Smooth muscle cell (in vitro differentiated cells): ENCODE measurements at regions not wholly inside any gene's neighbourhood (a gene's known extent, or its start where the extent isn't known, plus 50 kb on each side); places are given as distances from the start of the nearest gene placed in this dataset.

ENCODE experiments used
- DNase-seq: peaks from one replicate; lab custom pipeline; 2025; ENCODE audit not compliant: unreplicated experiment; lab: John Stamatoyannopoulos, UW
- H2AFZ ChIP-seq: fragments of 200-600 bp; sonication (generic); 2 replicates; pipeline ENCODE4 v1.6.0; 2016; ENCODE audit warnings: antibody characterized with exemption, low read depth, mild to moderate bottlenecking
- H3F3A ChIP-seq: fragments of 200-600 bp; sonication (generic); 2 replicates; pipeline ENCODE4 v1.6.0; 2017; ENCODE audit warnings: antibody characterized with exemption, low read depth
- H3K27ac ChIP-seq: fragments of 200-600 bp; sonication (generic); 2 replicates; pipeline ENCODE4 v1.5.1; 2016; ENCODE audit warnings: low read depth, mild to moderate bottlenecking
- H3K27me3 ChIP-seq: fragments of 200-600 bp; sonication (generic); 2 replicates; pipeline ENCODE4 v1.6.1; 2016; ENCODE audit warnings: low read depth, mild to moderate bottlenecking
- H3K36me3 ChIP-seq: fragments of 200-600 bp; sonication (generic); 2 replicates; pipeline ENCODE4 v1.5.1; 2016; ENCODE audit warnings: low read depth
- H3K4me1 ChIP-seq: fragments of 200-600 bp; sonication (generic); 2 replicates; pipeline ENCODE4 v1.5.1; 2016; ENCODE audit warnings: low read depth
- H3K4me2 ChIP-seq: fragments of 200-600 bp; sonication (generic); 2 replicates; pipeline ENCODE4 v1.6.0; 2016; ENCODE audit warnings: mild to moderate bottlenecking
- H3K4me3 ChIP-seq: fragments of 200-600 bp; sonication (generic); 2 replicates; pipeline ENCODE4 v1.5.1; 2016; ENCODE audit warnings: mild to moderate bottlenecking
- H3K79me2 ChIP-seq: fragments of 200-600 bp; sonication (generic); 2 replicates; pipeline ENCODE4 v1.6.0; 2016; ENCODE audit warnings: low read depth, mild to moderate bottlenecking
- H3K9ac ChIP-seq: fragments of 200-600 bp; sonication (generic); 2 replicates; pipeline ENCODE4 v1.6.0; 2016; ENCODE audit warnings: low read depth
- H3K9me3 ChIP-seq: fragments of 200-600 bp; sonication (generic); replicated peaks from 2 replicates; pipeline ENCODE4 v1.5.1; 2016; ENCODE audit warnings: low read depth
- H4K20me1 ChIP-seq: fragments of 200-600 bp; sonication (generic); 2 replicates; pipeline ENCODE4 v1.6.0; 2016; ENCODE audit warnings: low read depth
- WGBS: methylation state at CpG from one replicate; pipeline ENCODE4 v1.1.7; 2016; ENCODE audit warnings: low lambda C conversion rate; 5-methylcytosine and 5-hydroxymethylcytosine counted together
- TF ChIP-seq, protein P1 (sequence below): fragments of 200-600 bp; sonication (generic); IDR thresholded peaks from 2 replicates; pipeline ENCODE4 v1.5.1; 2017; ENCODE audit warnings: borderline replicate concordance, mild to moderate bottlenecking, antibody characterized with exemption; ENCODE audit not compliant: insufficient read depth, poor library complexity, severe bottlenecking

DNA sequence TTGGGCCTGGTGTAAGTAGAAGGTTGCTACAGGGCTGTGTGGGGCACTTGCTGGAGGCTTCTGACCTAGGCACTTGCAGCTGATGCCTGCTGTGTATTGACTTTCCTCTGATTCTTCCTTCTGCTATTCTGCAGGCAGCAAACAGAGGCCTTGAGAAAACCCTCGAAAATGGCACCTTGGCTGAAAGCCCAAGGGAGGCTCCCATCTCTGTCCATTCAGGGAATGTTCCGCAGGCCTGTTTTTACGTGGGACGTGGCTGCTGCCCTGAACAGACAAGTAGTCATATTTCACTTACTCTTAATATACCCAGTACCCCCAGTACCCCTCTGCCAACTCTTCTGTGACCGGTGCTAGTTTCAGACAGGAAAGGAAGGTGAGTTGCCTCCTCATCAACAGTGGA, 664.7 kb downstream of the INHBA start:
- no peak overlapping the region for H3K27ac ChIP-seq
- H3K9ac ChIP-seq = no peak overlapping the region
- H3K79me2 ChIP-seq = no peaks in the 10 kb centered on the region
- H3K9me3 ChIP-seq = no peaks in the 10 kb centered on the region
- H4K20me1 ChIP-seq = no peaks in the 10 kb centered on the region
- H3F3A ChIP-seq = no peaks in the 10 kb centered on the region
- H2AFZ ChIP-seq = no peak overlapping the region
- TF ChIP-seq, protein P1, sequence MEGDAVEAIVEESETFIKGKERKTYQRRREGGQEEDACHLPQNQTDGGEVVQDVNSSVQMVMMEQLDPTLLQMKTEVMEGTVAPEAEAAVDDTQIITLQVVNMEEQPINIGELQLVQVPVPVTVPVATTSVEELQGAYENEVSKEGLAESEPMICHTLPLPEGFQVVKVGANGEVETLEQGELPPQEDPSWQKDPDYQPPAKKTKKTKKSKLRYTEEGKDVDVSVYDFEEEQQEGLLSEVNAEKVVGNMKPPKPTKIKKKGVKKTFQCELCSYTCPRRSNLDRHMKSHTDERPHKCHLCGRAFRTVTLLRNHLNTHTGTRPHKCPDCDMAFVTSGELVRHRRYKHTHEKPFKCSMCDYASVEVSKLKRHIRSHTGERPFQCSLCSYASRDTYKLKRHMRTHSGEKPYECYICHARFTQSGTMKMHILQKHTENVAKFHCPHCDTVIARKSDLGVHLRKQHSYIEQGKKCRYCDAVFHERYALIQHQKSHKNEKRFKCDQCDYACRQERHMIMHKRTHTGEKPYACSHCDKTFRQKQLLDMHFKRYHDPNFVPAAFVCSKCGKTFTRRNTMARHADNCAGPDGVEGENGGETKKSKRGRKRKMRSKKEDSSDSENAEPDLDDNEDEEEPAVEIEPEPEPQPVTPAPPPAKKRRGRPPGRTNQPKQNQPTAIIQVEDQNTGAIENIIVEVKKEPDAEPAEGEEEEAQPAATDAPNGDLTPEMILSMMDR = no peak
- WGBS = 99% methylated on average over 5 of the region's 5 CpGs
- no peaks in the 10 kb centered on the region for H3K36me3 ChIP-seq
- H3K4me1 ChIP-seq = no peaks in the 10 kb centered on the region
- no peak overlapping the region for H3K4me3 ChIP-seq
- H3K4me2 ChIP-seq = no peak overlapping the region
- no peak for DNase-seq
- H3K27me3 ChIP-seq = no peaks in the 10 kb centered on the region

DNA sequence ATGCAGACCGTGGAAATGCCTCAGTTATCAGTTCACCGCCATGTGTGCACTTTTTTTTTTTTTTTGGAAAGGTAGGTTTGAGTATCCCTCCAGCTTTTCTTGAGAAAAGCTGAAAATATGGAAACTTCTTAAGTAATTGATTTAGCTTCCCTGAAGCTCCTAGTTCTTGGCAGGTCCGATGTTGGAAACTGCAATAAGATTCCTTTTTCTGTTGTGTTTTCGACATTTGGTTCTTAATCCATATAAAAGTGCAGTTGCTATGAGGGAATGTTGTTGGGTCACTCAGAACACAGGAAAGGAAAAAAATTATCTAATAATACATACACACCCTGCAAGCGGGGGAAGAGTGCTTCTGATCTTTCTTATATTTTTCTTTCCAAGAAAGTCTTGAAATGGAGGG, 665.2 kb downstream of the INHBA start:
- no peak for DNase-seq
- no peak overlapping the region for H3K4me3 ChIP-seq
- H3K4me2 ChIP-seq = no peak overlapping the region
- H3K9ac ChIP-seq = no peak overlapping the region
- WGBS = 98% methylated on average over 5 of the region's 5 CpGs
- no peaks in the 10 kb centered on the region for H4K20me1 ChIP-seq
- no peaks in the 10 kb centered on the region for H3K27me3 ChIP-seq
- no peaks in the 10 kb centered on the region for H3K36me3 ChIP-seq
- no peaks in the 10 kb centered on the region for H3K79me2 ChIP-seq
- H2AFZ ChIP-seq = no peak overlapping the region
- TF ChIP-seq, protein P1 = no peak
- H3F3A ChIP-seq = no peaks in the 10 kb centered on the region
- no peaks in the 10 kb centered on the region for H3K9me3 ChIP-seq
- no peak overlapping the region for H3K27ac ChIP-seq
- no peaks in the 10 kb centered on the region for H3K4me1 ChIP-seq

DNA sequence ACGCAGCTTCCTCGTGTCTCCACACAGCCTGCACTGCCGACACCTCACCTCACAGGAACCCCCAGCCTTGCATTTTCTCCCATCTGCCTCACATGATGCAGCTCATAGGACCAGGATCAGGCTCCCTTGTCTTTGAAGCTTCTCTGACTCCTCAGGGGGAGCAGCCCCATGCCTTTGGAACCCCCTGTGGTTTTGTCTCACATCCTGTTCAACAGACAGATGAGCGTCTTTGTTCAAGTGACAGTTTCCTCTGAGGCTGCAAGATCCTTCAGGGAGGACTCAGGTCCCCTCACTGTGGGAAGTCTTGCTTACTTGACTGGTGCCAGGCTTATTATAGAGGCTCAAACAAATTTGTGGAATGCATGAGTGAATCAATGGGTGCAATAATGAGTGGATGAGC, 667.1 kb downstream of the INHBA start:
- Histone ChIP-seq H3K4me2 (no peak overlapping the region), H3K27me3 (no peaks in the 10 kb centered on the region), H4K20me1 (no peaks in the 10 kb centered on the region), H3K36me3 (no peaks in the 10 kb centered on the region), H3K4me1 (no peaks in the 10 kb centered on the region), H2AFZ (no peak overlapping the region), H3K4me3 (no peak overlapping the region), H3F3A (no peaks in the 10 kb centered on the region), H3K9me3 (no peaks in the 10 kb centered on the region), H3K79me2 (no peaks in the 10 kb centered on the region), H3K9ac (no peak overlapping the region), H3K27ac (no peak overlapping the region)
- 85% methylated on average over 4 of the region's 4 CpGs for WGBS
- TF ChIP-seq, protein P1 = no peak
- no peak for DNase-seq

DNA sequence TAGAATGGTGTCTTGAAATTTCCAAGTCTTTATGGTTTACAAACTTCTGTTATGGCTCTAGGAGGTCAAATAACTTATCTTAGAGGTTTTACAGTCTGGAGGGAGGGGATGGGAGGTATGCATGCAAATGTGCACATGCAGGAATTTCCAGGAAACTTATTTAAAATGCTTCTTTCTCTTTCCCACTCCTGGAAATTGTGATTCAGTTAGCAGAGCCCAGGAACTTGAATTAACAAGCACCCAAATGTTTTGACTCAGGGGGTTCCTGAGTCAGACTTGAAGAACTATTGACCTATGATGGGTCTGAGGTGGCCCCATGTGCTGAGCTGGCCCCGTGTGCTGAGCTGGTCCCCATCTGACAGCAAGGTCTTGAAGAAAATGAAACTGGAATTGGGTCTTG, 669.4 kb downstream of the INHBA start:
- TF ChIP-seq, protein P1 = no peak
- 72% methylated on average over 1 of the region's 1 CpG for WGBS
- H3K27ac ChIP-seq = no peak overlapping the region
- DNase-seq = no peak
- no peaks in the 10 kb centered on the region for H4K20me1 ChIP-seq
- no peak overlapping the region for H3K9ac ChIP-seq
- H3K27me3 ChIP-seq = no peaks in the 10 kb centered on the region
- H3K9me3 ChIP-seq = no peaks in the 10 kb centered on the region
- no peaks in the 10 kb centered on the region for H3K4me1 ChIP-seq
- H3K4me3 ChIP-seq = no peak overlapping the region
- H3K4me2 ChIP-seq = no peak overlapping the region
- H2AFZ ChIP-seq = no peak overlapping the region
- H3F3A ChIP-seq = peaks cover 7% of the 10 kb centered on the region
- H3K36me3 ChIP-seq = no peaks in the 10 kb centered on the region
- no peaks in the 10 kb centered on the region for H3K79me2 ChIP-seq
